Coronary artery (tissue), 2 donors: ENCODE measurements at regions not wholly inside any gene's neighbourhood (a gene's known extent, or its start where the extent isn't known, plus 50 kb on each side); places are given as distances from the start of the nearest gene placed in this dataset.

Source experiments
- DNase-seq: peaks from one replicate; pipeline ENCODE4 v3.0.0-alpha.2; 2017; ENCODE audit warnings: low spot score
- H3K27ac ChIP-seq, 2 donors: fragments of 200-600 bp; sonication (generic); one replicate each; pipeline ENCODE4 v1.5.1; 2016 to 2019
- H3K4me3 ChIP-seq: fragments of 200-600 bp; sonication (generic); 2 replicates; pipeline ENCODE4 v1.5.1; 2016; ENCODE audit warnings: mild to moderate bottlenecking, moderate library complexity
- TF ChIP-seq, protein P1 (sequence below): fragments of 200-600 bp; sonication (generic); IDR thresholded peaks from one replicate; pipeline ENCODE4 v1.5.1; 2019; ENCODE audit warnings: antibody characterized with exemption

- TF ChIP-seq, protein P1, sequence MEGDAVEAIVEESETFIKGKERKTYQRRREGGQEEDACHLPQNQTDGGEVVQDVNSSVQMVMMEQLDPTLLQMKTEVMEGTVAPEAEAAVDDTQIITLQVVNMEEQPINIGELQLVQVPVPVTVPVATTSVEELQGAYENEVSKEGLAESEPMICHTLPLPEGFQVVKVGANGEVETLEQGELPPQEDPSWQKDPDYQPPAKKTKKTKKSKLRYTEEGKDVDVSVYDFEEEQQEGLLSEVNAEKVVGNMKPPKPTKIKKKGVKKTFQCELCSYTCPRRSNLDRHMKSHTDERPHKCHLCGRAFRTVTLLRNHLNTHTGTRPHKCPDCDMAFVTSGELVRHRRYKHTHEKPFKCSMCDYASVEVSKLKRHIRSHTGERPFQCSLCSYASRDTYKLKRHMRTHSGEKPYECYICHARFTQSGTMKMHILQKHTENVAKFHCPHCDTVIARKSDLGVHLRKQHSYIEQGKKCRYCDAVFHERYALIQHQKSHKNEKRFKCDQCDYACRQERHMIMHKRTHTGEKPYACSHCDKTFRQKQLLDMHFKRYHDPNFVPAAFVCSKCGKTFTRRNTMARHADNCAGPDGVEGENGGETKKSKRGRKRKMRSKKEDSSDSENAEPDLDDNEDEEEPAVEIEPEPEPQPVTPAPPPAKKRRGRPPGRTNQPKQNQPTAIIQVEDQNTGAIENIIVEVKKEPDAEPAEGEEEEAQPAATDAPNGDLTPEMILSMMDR = no peak
- Histone ChIP-seq H3K27ac (no peak overlapping the region), H3K4me3 (no peak overlapping the region)
- no peak for DNase-seq
Observed at GRCh38 chr4:159765382-159765781, 662.5 kb downstream of the RAPGEF2 start.

DNA sequence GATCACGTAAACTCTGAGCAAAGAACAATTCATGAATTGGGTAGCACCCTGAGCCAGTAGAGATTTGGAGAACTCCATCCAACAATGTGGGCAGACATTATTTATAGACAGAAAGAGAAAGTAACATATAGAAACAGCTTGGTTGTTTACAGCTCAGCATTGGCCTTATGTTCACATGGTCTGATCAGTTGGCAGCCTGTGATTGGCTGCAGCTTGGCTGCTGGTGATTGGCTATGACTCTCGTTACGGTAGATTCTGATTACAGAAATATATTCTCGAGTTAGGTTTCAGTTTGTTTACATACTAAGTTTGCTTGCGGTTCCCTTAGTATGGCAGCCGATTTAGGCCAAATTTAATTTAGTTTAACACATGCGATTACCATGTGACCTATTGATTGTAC is 663.4 kb downstream of the RAPGEF2 start:
- DNase-seq = no peak
- TF ChIP-seq, protein P1 = no peak
- no peak overlapping the region for H3K4me3 ChIP-seq
- no peak overlapping the region for H3K27ac ChIP-seq

DNA sequence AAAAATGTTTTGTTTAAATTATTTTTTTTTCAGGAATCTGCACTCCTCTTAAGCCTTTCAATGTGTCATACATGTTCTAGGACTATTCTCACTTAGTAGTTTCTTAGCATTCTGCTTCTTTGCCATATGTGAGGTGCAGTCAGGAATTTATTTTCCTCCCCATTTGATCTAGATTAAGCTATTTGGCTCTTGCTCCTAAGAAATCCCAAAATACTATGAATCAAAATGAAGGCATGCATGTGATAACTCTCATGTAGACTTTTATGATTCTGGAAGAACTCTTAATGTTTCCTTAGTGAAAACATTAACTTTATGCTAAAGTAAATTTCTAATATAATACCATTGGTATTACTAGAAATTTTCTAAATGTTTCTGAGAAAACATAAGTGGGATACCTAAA is 664.5 kb downstream of the RAPGEF2 start:
- no peak overlapping the region for H3K27ac ChIP-seq
- TF ChIP-seq, protein P1 = no peak

DNA sequence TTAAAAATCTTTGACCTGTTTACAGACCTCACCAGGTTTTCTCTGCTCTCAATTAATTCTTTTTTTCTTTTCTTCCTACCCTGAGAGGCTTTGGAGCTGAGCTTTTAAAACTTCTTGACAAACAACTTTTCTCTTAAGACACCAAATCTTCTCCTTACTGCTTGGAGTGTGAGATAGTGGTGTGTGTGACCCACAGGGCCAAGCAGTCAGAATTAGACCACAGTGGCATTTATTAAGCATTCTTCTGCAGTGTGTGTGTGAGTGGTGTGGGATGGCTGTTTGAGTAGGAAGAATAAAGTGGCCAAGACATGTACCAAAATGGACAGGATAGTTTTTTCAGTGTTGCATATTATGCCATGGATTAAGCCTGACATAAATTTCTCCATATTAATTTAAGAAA is 665.1 kb downstream of the RAPGEF2 start:
- TF ChIP-seq, protein P1 = no peak
- Histone ChIP-seq H3K4me3 (no peak overlapping the region), H3K27ac (no peak overlapping the region)
- DNase-seq = no peak

More for the DNA sequence above, 664.5 kb downstream of the RAPGEF2 start:
- no peak overlapping the region for H3K4me3 ChIP-seq
- DNase-seq = no peak

- TF ChIP-seq, protein P1 = no peak
- DNase-seq = no peak
- Histone ChIP-seq H3K4me3 (no peak overlapping the region), H3K27ac (no peak overlapping the region)
Observed at GRCh38 chr4:159770401-159770800, 667.5 kb downstream of the RAPGEF2 start.

DNA sequence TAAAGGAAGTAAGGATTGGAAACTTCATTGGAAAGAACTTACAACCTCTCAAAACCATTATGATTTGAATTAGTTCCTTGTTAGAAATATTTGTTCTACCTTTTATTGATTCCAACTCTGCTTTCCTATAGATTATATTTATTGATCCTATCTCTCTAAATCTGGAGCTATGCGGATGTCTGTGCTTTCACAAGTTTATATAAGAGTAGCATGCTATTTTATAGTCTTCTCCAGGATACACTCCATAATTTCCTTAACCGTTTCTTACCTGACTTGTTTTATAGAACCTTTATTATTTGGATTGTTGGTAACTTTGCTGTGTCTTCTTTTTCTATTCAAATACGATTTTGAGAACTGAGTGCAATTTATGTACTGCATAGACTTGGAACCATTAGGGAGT is 668.1 kb downstream of the RAPGEF2 start:
- DNase-seq = no peak
- H3K27ac ChIP-seq = no peak overlapping the region
- TF ChIP-seq, protein P1 = no peak
- no peak overlapping the region for H3K4me3 ChIP-seq

DNA sequence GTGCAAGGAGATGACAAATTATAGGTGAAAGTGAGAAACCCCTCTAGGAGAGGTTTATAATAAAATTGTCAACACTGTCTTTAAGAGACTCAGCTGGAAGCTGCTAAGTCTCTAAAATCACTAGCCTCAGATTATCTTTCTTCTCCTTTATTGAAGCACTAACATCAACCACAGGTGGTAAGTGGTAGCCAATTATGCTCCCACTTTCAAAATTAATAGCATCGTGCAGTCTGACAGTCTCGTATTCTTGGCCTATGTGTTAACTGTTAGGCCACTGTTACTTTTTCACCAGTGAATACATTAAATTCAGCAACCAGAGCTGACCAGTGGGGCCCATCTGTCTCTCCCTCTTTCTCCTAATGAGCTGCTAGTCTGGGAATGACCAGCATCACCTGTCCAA is 674.1 kb downstream of the RAPGEF2 start:
- TF ChIP-seq, protein P1 = no peak
- no peak overlapping the region for H3K4me3 ChIP-seq
- DNase-seq = no peak

More for the DNA sequence above, 674.1 kb downstream of the RAPGEF2 start:
- H3K27ac ChIP-seq = no peak overlapping the region
